Frontal cortex (tissue), 3 donors: ENCODE measurements at regions not wholly inside any gene's neighbourhood (a gene's known extent, or its start where the extent isn't known, plus 50 kb on each side); places are given as distances from the start of the nearest gene placed in this dataset.

Source experiments
- DNase-seq, 2 donors: peaks; one replicate each; pipeline ENCODE4 v3.0.0; 2012; ENCODE audit warnings: low spot score in 2 of 2
- FAIRE-seq: peaks from 2 replicates; lab custom pipeline; 2012; peaks lifted over from hg19 to GRCh38; lab: Jason Lieb, UNC
- donor health status: control.
- donor health status: control.
- donor health status: control.

DNA sequence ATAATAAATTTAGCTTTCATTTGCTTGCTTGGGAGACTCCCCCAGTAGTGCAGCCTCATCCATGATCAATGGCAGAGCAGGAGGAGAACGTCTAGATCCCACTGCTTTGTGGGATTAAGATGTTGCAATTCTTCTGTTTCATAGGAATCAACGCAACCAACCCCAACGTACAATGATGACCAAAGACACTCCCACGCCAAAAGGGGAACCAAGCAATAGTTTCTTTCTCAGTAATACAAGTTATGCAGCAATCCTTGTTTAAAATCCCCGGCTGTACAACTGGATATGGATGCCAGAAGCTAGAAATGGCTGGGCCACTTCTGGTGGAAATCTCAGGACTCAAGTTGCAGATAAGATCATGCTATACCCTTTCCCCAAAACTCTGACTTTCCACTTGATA is 411.2 kb downstream of the VPS13C start:
- no peak for FAIRE-seq
- DNase-seq: no peak

DNA sequence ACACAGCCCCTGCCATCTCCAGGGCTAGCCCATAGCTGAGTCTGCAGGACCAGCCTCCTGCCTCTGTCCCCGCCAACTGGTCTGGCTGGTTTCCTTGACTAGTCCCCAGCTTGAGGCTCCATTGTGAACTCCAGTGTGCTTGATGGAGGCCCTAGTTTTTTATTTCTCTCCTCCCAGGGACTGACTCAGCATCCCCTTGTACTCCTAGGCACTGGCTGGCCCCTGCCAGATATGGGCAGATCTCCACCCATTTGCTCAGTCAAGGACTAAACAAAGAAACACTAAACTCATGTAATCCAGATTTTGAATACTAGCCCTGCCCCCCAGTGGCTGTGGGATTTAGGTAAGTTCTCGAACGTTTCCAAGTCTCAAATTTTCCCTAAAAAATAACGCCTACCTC is 415.4 kb upstream of the RORA start:
- no peak for DNase-seq
- no peak for FAIRE-seq

DNA sequence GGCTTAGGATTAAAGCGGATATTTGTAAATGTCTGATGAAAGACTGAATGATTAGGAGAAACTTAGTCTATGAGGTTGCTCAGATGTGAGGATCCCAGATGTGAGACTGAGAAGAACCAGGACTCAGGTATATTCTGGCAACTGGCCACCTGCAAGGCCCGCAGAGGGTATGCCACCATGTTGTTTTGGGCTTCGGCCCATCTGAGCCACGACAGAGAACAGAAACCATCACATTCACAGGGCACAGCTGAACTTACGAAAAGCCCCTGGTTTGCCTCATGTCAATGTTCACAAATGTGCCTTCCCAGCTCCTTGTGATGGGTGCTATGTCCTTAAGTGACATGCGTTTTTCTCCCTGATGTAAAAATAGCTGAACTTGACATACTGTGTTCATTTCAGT is 412.5 kb upstream of the RORA start:
- FAIRE-seq: no peak
- no peak for DNase-seq

DNA sequence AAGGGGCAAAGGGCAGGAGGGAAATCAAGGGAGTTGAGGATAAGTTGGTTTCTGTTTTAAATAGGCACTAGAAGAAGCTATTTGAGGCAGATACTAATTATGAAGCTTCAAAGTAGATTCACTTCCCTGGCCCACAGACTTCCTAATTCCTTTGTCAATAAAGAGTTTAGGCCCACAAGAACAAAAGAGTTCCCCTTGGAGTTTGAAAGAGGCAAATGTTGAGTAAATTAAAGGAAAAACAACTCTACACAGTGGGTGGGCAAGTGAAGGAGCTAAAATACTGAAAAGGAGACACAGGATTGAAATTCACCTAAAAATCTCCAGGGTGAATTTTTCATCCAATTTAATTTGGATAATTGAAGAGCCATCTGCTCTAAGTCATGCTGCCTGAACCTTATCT is 411.7 kb upstream of the RORA start:
- no peak for DNase-seq
- FAIRE-seq: no peak

DNA sequence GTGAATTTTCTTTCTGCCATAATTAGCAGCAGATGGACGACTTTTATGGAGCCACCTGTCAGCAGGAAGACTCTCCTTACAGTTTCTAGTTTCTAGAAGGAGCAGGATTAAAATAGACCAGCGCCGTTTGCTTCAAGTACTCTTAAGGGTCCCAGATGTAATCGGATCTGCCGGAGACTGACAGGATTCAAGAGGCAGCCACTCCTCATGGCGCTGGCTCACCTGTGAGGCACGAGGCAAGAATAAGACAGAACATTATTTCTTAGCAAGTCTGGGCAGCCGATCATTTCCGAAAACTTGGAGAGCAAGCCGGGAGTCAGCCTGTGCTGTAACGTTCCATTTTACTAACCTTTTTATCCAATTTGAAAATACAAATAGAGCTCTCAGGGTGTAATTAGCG is 410.4 kb upstream of the RORA start:
- no peak for DNase-seq
- no peak for FAIRE-seq

DNA sequence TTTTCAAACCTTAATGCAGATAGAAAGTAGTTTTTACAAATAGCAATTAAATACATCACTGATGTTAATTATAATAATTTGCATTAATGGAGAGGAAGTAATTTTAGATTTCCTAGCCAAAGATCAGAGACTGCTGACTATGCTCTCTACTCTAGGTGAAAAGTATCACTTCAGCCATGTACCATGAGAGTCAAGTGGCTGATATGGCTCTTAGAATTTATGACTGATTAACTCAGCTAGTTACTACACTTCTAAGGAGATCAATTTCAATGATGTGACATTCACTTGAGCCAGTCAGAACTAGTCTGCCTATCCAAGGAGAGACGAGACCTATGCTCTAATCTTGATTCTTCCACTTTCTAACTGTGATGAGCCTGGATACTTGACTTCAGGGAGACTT is 405.7 kb upstream of the RORA start:
- no peak for FAIRE-seq
- DNase-seq: no peak

DNA sequence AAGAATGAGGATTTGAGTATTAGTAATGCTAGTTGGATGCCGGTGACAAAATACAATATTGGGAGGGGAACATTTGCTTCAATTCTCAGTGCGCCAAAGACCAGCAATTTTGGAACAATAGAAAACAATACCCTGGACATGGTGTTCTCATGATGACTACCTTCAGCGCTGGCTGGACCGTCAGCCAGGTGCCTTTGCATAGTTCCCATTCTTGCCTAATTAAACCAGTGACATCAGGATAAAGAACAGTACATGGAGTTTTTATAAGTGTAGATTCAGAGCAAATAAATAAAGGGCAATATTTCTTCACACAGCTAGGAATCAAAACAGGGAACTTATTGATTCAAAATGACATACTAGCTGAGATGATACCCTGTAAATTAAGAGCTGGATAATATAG is 404.8 kb upstream of the RORA start:
- DNase-seq (no peak), FAIRE-seq (no peak)

DNA sequence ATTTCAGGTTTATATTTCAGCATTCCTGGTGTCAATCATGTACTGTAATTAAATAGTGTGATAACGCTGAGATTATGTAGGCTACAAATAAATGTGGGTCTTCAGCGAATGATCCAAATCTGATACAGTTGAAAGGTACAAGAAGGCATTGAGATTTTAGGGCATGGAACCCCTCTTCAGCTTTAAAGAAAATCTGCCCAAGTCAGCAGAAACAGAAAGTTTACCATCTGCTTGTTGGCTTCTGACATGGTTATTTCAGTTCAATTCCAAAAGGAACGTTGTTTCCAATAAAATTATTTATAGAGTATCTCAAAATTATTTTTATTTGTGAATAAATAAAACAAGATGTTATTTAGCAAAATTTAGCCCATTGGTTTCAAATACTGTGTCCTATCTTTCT is 400.2 kb upstream of the RORA start:
- no peak for DNase-seq
- FAIRE-seq: no peak

DNA sequence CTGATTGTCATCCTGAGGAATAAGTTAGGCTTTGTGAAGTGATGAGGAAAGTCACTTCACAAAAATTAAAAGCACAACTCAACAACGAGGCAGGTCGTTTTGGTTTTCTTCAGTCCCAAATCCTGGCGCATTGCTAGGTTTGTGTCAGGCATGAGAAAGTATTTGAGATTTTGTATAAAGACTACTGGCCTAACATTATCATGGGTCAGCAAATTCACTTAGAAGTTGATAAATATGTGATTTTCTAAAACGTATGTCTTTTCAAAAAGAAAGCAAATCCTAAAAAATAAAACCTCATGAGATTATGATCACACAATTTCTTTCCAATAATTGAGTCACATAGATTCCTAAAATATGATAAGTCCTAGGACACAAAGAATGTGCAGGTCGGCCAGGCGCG is 395.8 kb upstream of the RORA start:
- no peak for DNase-seq
- no peak for FAIRE-seq

DNA sequence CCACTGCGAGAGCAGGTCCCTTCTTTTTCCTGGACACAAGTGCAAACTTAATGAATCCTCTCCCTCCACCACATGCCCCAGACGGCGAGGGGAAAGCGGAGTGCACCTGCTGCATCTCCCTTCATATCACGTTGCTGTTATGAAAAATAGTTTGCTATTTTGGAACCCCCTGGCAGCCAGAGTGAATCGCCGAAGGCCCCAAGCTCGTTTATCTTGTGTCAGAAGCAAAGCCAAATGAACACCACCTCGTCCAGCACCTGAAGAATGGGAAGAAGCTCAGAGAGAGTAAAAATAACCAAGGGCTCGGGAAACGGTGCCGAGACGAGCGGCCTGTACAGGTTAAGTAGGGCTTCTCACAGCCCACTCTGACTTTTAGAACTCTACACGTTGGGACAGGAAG is 394.6 kb upstream of the RORA start:
- FAIRE-seq (no peak), DNase-seq (no peak)

DNA sequence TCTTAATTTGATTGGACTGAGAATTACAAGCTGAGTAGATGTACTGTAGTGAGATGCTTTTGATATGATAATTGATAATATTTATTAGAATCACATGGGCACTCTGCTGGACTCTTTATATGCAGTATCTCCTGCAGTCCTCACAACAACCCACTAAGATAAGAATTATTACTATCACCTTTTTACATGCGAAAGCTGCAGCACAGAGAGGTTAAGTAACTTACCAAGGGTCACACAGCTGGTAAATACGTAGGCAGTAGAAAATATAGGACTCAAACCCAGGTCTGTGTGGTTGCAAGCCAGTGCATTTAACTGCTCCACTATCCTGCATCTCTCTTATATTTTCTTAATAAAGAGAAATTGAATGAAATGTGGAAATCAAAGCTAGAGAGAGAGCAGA is 392.8 kb upstream of the RORA start:
- DNase-seq: no peak

DNA sequence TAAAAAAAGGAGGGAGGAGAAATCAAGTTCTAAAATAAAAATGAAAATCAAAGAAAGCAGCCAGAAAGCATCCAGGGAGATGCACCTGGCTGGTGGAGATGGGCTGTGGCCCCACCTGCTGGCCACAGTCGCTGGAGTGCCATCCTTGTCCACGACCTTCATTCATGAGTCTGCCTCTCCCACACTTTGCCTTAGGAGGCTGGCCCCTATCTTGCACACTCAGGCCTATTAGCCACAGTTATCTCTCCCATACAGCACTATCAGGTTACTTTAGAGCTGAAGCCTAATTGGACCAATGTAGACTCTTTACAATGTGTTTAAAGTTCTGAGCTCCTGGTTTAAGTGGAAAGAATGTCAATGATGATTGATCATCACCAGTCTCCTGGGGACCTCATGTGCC is 392.0 kb upstream of the RORA start:
- FAIRE-seq (no peak), DNase-seq (peak in 1 of 2 donors; percentile 7)

More for the DNA sequence above, 392.8 kb upstream of the RORA start:
- FAIRE-seq: no peak

DNA sequence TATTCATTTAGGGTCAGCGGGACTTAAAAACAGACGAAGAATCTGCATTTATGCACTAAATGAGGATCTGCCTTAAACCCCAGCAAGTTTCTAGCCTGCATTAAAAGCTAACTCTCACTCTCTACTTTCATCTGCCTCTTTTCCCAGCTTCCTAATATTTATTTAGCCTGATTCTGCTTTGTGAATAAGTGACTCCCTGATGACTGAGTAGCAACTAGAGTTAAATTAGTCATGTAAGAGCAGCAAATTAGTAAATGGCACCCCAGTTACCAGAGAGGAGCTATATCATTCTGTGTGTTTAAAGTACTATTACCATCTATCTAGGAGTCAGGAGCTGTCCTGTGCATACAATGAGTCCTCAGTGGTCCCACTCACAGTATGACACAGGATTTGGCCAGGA is 391.0 kb upstream of the RORA start:
- DNase-seq (no peak), FAIRE-seq (no peak)

DNA sequence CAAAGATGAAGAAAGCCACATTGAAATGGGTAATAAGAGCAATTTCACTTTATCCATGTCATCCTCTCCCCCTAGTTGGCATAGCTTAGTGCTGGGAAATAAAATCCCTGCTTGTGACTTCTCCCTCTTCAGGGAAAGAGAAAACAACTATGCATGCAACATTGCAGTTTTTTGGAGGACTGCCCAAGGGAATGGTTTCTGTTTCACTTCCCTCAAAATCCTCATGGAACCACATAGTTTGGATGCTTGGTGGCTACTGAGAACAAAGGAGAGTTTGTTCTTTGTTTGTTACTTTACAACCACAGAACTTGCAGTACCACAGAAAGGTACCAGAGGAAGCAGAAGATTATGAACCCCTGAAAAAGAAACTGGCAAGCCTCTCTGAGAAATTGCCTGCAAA is 384.6 kb upstream of the RORA start:
- FAIRE-seq (no peak), DNase-seq (no peak)

DNA sequence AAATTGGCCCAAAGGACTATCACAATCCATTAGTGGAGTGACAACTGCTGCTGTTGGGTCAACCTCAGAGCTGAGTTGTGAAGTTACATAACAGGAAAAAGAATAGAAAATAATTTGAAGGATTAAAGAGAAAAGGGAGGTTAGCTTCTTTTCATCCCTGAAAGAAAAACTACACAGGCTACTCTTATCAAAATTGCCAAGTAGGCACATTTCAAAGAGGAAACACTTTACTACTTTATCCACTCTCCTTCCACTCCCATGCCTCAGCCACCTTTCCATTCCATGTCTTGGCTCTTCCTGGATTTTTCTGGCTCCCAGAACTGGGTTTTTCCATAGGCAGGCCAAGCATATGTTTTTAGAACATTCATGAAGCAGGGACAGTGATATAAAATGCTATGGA is 384.0 kb upstream of the RORA start:
- FAIRE-seq (no peak), DNase-seq (no peak)

DNA sequence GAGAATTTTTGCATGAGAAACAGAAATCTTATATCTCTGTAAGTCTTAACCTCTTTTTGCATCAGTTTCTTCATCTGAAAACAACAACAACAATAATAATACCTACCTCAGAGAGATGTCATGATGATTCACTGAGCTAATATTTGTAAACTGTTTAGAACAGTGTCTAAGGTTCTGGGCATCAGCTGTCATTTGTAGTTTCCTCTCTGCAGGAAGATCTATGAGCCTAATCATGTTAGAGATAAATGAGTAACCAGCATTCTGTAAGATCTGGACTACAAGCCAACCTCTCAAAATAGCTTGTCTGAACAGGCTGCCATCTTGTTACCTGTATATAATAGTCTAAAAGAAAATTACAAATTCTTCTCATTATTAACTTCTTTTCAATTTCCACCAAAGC is 383.0 kb upstream of the RORA start:
- FAIRE-seq: no peak

DNA sequence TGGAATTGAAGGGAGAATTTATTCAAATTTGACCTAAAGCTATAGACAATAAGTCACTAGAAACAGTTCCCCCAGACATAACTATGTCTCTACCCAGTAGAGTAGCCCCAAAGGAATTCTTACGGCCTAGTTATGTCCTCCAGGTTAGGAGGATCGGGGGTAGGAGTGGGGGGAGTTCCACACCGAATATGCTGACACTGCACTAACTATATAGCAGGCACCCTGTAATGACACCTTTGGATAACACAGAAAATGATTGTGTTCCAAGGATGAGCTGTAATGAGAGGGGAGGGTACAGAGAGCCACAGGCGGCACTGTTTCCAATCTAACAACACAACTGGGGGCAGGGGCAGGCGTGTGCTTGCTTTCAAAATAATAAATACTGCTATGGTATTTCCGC is 376.2 kb upstream of the RORA start:
- DNase-seq (no peak), FAIRE-seq (no peak)

More for the DNA sequence above, 383.0 kb upstream of the RORA start:
- no peak for DNase-seq

DNA sequence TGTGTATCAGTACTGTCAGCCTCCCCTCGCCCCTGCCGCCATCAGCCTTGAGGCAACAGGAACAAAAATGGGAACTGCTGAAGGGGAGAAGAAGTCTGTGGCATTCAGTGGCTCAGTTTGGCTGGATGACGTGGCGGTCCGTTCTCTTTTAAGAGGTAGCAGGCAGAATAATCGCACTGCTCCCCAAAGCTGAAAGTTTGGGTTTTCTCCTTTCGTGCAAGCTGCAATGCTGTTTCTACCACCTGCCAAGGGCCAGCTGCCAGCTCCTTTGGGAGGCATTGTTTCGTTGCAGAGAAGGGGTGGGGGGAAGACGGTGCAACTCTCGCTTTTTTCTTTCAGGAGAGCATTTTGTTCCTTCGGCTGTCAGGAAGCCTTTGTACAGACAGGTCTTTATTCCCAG is 369.6 kb upstream of the RORA start:
- DNase-seq (no peak), FAIRE-seq (no peak)

DNA sequence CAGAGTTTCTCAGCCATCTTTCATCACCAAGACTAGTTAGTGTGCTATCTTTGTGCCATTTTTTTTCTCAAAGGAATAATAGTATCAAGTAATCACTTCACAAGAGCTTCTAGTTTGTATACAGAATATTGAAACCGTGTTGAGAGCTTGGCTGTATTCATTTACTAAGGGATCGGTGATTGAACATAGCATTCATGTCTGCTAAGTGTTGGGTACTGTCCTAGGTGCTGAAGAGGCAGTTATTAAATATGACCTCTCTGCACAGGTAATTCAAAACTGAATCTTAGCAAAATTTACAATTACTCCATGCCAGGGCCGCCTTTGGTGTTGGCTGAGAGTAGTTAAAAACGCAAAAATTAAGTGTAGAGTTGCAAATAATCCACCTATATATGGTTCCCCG is 355.3 kb upstream of the RORA start:
- no peak for DNase-seq

DNA sequence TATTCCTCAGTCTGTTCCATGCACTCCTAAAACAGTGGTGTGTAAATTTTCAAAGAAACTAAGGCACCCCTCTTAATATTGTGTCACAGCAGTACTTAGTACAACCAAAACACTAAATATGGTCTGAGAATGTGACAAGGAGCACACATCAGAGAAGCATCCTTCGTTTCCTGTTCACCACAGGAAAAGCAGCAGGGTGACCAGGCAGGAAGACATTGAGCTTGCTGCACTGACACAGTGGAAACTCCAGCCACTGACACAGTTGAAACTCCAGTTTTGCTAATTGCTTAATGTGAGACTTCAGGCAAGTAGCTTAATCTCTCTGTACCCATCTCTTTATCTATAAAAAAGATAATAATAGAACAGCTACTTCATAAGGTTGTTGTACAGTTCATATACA is 353.0 kb upstream of the RORA start:
- FAIRE-seq: no peak
- DNase-seq: no peak

More for the DNA sequence above, 355.3 kb upstream of the RORA start:
- FAIRE-seq: no peak

DNA sequence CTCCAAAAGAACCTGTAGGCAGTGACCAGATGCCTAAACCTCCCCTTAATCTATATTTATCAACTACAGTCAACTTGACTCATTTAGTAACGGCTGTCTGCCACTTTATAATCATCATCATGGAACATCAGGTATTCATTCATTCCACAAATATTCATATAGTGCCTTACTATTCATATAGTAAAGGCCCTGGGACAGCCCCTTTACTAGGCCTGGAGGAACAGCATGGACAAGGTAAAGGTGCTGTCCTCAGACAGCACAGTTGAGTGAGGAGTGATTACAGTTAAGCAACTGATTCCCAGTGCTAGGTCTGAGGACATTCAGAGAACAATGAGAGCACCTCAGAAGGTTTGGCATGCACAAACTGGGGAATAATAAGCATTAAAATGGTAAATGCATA is 346.5 kb upstream of the RORA start:
- FAIRE-seq: no peak
- DNase-seq: no peak

DNA sequence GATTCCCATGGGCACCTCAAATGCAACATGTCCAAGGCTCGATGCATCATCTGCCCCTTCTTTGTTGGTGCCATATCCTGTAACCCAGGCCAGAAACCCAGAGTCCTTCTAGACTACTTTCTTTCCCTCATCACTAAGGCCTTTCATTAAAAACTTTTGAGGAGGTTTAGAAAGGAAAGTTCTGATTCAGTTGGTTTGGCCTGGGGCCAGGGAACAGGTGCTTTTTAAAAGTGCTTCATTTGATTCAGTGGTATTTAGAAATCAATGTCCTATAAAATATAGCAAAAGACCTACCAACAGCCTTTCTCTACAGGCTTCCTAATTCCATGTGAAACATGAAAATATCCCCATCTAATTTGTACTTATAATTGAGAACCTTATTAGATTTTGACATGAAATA is 341.9 kb upstream of the RORA start:
- DNase-seq: no peak
- FAIRE-seq: no peak

DNA sequence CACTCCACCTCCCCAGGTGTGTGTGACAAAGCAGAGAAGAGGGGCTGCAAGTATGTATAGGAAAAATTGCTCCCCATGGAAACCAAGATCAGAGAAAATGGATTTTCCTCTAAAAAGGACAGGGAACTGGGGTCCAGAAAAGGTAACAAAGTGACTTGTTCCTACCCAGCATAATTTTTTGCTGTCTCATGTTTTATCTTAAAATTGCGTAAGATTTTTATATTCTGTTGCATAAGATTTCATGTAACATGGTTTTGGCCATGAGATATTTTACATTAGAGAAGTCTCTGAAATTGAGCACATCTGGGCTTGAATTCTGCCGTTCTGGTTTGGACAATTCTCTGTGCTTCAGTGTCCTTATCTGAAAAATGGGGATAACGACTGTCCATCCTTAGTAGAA is 335.7 kb upstream of the RORA start:
- DNase-seq (no peak), FAIRE-seq (no peak)
